GM21723 (cell line): ENCODE measurements at regions not wholly inside any gene's neighbourhood (a gene's known extent, or its start where the extent isn't known, plus 50 kb on each side); places are given as distances from the start of the nearest gene placed in this dataset.

Experiments
- ATAC-seq: cut with Tn5 transposase; IDR thresholded peaks from one replicate; pipeline ENCODE4 v1.9.1; 2021; ENCODE audit warnings: mild to moderate bottlenecking, moderate library complexity; ENCODE audit not compliant: unreplicated experiment

GRCh38 chr17:77409282-77410161 is 268.8 kb downstream of the SEC14L1 start:
- ATAC-seq, result no peak

- ATAC-seq, result no peak
Observed at GRCh38 chr17:77410470-77410869, 269.7 kb downstream of the SEC14L1 start.

- ATAC-seq, result no peak
Observed at GRCh38 chr17:77414811-77415400, 274.1 kb downstream of the SEC14L1 start.

GRCh38 chr17:77416105-77416713 is 275.4 kb downstream of the SEC14L1 start:
- ATAC-seq, result no peak

- ATAC-seq, result no peak
Observed at GRCh38 chr17:77417575-77417974, 276.8 kb downstream of the SEC14L1 start.

DNA sequence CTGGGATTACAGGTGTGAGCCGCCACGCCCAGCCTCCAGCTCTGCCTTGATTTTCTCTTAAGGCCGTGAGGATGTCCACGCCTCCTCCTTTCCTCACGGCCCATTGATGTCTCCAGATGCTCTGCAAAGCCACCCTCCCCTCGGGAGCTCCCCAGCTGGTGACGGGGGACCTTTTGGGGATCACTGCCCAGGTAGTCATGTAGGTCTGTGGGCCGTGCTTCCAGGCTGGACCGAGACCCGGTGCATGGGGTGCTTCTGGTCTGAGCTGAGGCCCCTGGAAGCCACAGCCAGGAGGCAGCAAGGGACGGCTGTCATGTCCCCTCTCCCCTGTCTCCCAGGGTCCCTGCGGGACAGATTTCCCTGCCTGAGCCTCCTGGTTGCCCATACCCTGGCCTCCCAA is 277.8 kb downstream of the SEC14L1 start:
- no peak for ATAC-seq

- no peak for ATAC-seq
Observed at GRCh38 chr17:77419095-77419494, 278.3 kb downstream of the SEC14L1 start.

DNA sequence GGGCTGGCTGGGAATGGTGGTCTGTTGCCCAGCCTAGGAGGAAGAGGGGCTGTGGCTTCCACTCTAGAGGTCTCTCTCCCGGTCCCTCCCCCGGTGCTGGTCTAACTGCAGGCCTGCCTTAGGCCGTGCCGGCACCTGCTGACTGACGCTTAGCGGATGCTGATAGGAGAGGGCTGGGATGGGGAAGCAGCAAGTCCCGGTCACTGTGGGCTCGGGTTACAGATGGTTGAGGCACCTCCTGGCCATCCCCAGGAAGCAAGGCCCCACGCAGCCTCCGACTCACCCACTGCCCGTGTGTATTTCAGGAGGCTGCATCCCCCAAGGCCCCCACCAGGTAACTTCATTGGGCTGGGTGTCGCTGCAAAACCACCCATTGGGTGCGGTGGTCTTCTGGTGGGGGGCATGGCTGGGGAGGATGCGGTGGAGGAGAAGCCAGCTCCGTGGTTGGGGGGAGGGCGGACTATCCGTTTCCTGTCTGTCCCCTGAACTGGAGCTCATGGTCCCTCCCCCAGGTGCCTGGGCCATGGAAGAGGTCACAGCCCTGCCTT is 278.9 kb downstream of the SEC14L1 start:
- ATAC-seq, result no peak

- no peak for ATAC-seq
Observed at GRCh38 chr17:77420095-77420803, 279.5 kb downstream of the SEC14L1 start.

- ATAC-seq, result no peak
Observed at GRCh38 chr17:77420804-77421629, 280.2 kb downstream of the SEC14L1 start.

DNA sequence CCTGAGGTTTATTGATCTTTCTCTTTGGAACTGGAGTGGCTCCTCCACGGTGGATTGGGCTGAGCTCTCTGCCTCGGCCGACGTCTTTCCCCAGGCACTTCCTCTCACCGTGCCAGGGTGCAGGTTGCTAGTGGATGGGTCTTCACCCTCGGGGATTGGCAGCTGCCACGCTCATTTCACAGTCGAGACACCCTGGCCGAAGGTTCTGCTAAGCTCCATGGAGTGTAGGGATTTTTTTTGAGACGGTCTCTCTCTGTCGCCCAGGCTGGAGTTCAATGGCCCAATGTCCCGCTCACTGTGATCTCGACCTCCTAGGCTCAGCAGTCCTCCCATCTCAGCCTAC is 280.8 kb downstream of the SEC14L1 start:
- no peak for ATAC-seq

DNA sequence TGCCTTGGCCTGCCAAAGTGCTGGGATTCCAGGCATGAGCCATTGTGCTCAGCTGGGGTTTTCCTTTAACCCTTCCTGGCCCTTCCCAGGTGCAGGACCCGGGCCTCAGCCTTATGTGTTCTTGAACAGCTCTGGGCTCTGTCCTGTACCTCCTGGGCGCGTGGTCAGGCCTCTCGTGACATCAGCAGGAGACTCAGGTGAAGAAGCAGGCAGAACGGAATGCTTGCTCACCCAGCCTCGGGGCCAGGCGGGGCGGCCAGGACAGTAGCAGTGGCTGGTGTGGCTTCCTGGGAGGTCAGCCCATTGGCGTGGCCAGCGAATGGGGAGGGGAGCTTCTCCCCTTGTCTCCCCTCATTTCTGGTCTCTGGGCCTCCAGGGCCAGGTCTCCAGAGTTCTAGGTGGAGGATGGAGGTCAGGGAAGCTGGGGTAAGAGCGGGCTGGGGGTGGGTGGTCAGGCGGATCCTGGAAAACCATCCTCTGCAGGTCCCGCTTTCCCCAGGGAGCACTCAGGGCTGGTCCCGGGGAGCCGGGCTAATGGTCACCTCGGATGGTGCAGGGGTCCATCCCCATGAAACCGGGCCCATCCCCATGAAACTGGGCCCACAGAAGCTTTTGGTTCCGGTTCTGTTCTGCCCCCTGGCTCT is 281.5 kb downstream of the SEC14L1 start:
- ATAC-seq, result no peak

- ATAC-seq, result no peak
Observed at GRCh38 chr17:77422748-77423113, 282.0 kb downstream of the SEC14L1 start.

DNA sequence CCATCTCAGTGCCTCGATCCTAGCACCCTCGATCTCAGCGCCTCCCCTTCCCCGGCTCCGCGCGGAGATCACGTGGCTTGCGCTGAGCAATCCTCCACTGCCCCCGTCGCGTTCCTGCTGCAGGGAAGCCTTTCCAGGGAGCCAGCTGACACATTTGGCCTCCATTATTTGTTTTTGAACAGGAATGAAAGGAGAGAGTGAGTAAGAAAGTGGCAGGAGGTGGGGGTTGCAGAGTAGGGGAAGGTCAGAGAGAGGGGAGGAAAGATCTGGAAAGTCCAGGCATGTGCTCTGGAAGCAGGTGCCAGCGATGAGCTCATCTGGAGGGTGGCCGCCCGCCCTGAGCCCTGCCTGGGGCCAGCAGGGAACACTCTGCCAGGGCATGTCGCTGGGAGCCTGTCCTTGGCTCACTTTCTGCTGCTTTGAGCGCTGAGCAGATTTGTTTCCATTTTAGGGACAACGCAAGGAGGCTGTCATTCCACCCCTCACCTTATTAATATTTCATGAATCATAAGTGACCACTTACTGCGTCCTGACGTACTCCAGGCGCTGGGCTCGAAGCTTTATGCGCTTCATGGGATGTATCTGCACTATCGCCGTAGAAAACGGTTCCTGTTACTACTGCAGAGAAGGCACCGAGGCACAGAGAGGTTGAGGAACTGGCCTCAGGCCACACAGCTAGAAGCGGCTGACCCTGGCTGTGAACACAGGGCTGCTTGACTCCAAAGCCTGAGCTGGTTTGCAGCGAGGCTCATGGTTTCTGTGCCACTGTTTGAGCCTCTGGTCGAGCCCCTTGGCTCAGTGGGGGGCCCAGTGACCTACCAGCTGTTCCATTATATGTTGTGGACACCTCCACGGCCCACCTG is 283.1 kb downstream of the SEC14L1 start:
- no peak for ATAC-seq

GRCh38 chr17:77424585-77425344 is 284.0 kb downstream of the SEC14L1 start:
- no peak for ATAC-seq

GRCh38 chr17:77425348-77425747 is 284.6 kb downstream of the SEC14L1 start:
- no peak for ATAC-seq

DNA sequence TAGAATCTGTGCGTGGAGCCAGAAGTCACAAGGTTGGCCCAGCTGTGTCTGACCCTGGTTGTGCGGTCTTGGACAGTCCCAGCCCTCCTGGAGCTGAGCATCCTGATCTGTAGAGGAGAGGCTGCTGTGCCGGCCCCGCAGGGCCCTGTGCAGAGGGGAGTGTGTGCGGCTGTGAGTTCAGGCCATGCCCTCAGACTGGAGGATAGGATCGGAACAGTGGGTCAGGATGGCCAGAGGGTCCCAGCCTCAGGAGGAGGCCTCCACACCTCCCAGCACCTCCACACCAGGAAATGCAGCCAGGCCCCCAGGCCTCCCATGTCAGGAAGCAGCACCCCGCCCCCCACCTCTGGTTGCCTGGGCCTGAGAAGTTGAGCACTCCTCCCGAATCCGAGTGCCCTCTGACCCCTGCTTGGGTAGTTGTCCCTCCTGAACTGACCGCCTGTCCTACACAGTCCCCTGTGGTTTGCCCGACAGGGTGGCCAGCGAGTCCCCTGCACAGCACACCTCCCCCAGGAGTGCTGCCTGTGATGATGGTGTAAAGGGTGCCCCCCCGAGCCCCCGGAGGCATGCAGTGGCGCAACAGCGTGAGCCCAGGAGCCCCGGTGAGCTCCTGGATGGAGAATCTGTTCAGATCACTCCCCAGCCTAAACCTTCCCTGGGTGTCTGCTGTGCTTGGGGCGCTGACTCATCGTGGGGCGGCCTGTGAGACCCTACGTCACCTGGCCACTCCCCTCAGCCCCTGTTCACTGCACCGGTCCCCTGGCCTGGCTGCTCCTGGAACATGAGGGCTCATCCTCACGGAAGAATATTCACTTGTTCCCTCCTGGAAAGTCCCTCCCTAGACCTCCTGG is 285.2 kb downstream of the SEC14L1 start:
- ATAC-seq, result no peak
